CD14-positive monocyte (primary cell): ENCODE measurements at regions not wholly inside any gene's neighbourhood (a gene's known extent, or its start where the extent isn't known, plus 50 kb on each side); places are given as distances from the start of the nearest gene placed in this dataset.

ENCODE experiments used
- DNase-seq, 3 donors: peaks; one replicate each; pipeline ENCODE4 v3.0.0-alpha.2; 2011 to 2022
- H2AFZ ChIP-seq: 2 replicates; pipeline ENCODE4 v1.6.0; 2012; ENCODE audit warnings: mild to moderate bottlenecking, low read depth, low read length, inconsistent platforms; ENCODE audit not compliant: insufficient read depth, poor library complexity, severe bottlenecking
- H3K27ac ChIP-seq, 2 donors: 1 replicate in 1 of 2; 2 replicates in 1 of 2; pipeline ENCODE4 v1.5.1; 2012 to 2013; ENCODE audit warnings: low read length in 2 of 2, control low read depth in 1 of 2, inconsistent platforms in 1 of 2, low read depth in 1 of 2, mild to moderate bottlenecking in 1 of 2
- H3K27me3 ChIP-seq, 2 donors: one replicate each; pipeline versions ENCODE4 v1.6.0 to v1.6.1; 2011 to 2013; ENCODE audit warnings: low read length in 2 of 2; ENCODE audit not compliant: control insufficient read depth in 2 of 2, insufficient read depth in 2 of 2
- H3K36me3 ChIP-seq, 2 donors: replicated peaks in 1 of 2; 1 replicate in 1 of 2; 2 replicates in 1 of 2; pipeline versions ENCODE4 v1.5.1 to v1.6.1; 2012 to 2013; ENCODE audit warnings: low read length in 2 of 2, control low read depth in 1 of 2, inconsistent platforms in 1 of 2, mild to moderate bottlenecking in 1 of 2; ENCODE audit not compliant: insufficient read depth in 2 of 2, control insufficient read depth in 1 of 2
- H3K4me1 ChIP-seq, 2 donors: 1 replicate in 1 of 2; 2 replicates in 1 of 2; pipeline versions ENCODE4 v1.5.1 to v1.6.1; 2012 to 2013; ENCODE audit warnings: low read length in 2 of 2, control low read depth in 1 of 2, inconsistent platforms in 1 of 2, mild to moderate bottlenecking in 1 of 2, moderate library complexity in 1 of 2; ENCODE audit not compliant: insufficient read depth in 2 of 2, control insufficient read depth in 1 of 2
- H3K4me2 ChIP-seq: replicated peaks from 2 replicates; pipeline ENCODE3; 2012; ENCODE audit warnings: low read length, moderate library complexity, mild to moderate bottlenecking; ENCODE audit not compliant: poor library complexity, severe bottlenecking; ENCODE audit errors: extremely low read depth
- H3K4me3 ChIP-seq, 3 experiments: fragments of 200-600 bp in 1 of 3; sonication (generic) in 1 of 3; replicated peaks in 1 of 3; 1 replicate in 2 of 3; 2 replicates in 1 of 3; pipeline ENCODE4 v1.5.1; 2011 to 2013; ENCODE audit warnings: low read length in 3 of 3, mild to moderate bottlenecking in 3 of 3, control low read depth in 2 of 3, low read depth in 2 of 3, inconsistent platforms in 1 of 3, moderate library complexity in 1 of 3
- H3K79me2 ChIP-seq: 2 replicates; pipeline ENCODE4 v1.6.0; 2012; ENCODE audit warnings: mild to moderate bottlenecking, control low read depth, inconsistent platforms, low read length, moderate library complexity; ENCODE audit not compliant: insufficient read depth
- H3K9ac ChIP-seq: 2 replicates; pipeline ENCODE4 v1.6.0; 2017; ENCODE audit warnings: low read length, mild to moderate bottlenecking; ENCODE audit not compliant: insufficient read depth, poor library complexity, severe bottlenecking
- H3K9me3 ChIP-seq, 2 donors: replicated peaks in 1 of 2; 1 replicate in 1 of 2; 2 replicates in 1 of 2; pipeline versions ENCODE4 v1.5.1 to v1.6.1; 2012 to 2013; ENCODE audit warnings: low read length in 2 of 2, control low read depth in 1 of 2; ENCODE audit not compliant: control insufficient read depth in 1 of 2, insufficient read depth in 1 of 2
- H4K20me1 ChIP-seq: 2 replicates; pipeline ENCODE4 v1.6.0; 2012; ENCODE audit warnings: mild to moderate bottlenecking, low read length, control low read depth, moderate library complexity; ENCODE audit not compliant: insufficient read depth
- H3K27ac Mint-ChIP-seq, 7 donors: one replicate each; pipeline ENCODE4 v1.8.0; 2020; ENCODE audit warnings: mild to moderate bottlenecking in 7 of 7, mixed read lengths in 7 of 7, moderate library complexity in 6 of 7, inconsistent platforms in 2 of 7
- H3K27me3 Mint-ChIP-seq, 3 donors: one replicate each; pipeline ENCODE4 v1.8.0; 2021 to 2022; ENCODE audit warnings: low read depth in 3 of 3, mild to moderate bottlenecking in 3 of 3, mixed read lengths in 3 of 3, moderate library complexity in 3 of 3, inconsistent platforms in 1 of 3
- H3K36me3 Mint-ChIP-seq, 2 donors: one replicate each; pipeline ENCODE4 v1.8.0; 2020; ENCODE audit warnings: mixed read lengths in 2 of 2, inconsistent platforms in 1 of 2, mild to moderate bottlenecking in 1 of 2
- H3K4me1 Mint-ChIP-seq: one replicate; pipeline ENCODE4 v1.8.0; 2020; ENCODE audit warnings: mild to moderate bottlenecking, mixed read lengths
- H3K4me3 Mint-ChIP-seq, 2 donors: one replicate each; pipeline ENCODE4 v1.8.0; 2020; ENCODE audit warnings: mild to moderate bottlenecking in 2 of 2, mixed read lengths in 2 of 2, moderate library complexity in 1 of 2
- H3K9me3 Mint-ChIP-seq, 7 donors: one replicate each; pipeline ENCODE4 v1.8.0; 2020 to 2022; ENCODE audit warnings: mixed read lengths in 7 of 7, mild to moderate bottlenecking in 6 of 7, moderate library complexity in 6 of 7, inconsistent platforms in 2 of 7
- WGBS: methylation state at CpG from one replicate; pipeline ENCODE4 v1.1.5; 2013; ENCODE audit warnings: missing lambda C conversion rate; ENCODE audit not compliant: insufficient coverage; 5-methylcytosine and 5-hydroxymethylcytosine counted together
- intact Hi-C, 2 donors: fragments of 100-400 bp; cut with micrococcal nuclease; formaldehyde crosslinking; loops; one replicate each; pipeline versions ENCODE4 v1.15.0 to v1.15.1; 2023
- TF ChIP-seq, protein P1 (sequence below): fragments of 200-600 bp; IDR thresholded peaks from one replicate; pipeline ENCODE4 v1.8.0; 2022; ENCODE audit warnings: antibody characterized with exemption, mild to moderate bottlenecking

DNA sequence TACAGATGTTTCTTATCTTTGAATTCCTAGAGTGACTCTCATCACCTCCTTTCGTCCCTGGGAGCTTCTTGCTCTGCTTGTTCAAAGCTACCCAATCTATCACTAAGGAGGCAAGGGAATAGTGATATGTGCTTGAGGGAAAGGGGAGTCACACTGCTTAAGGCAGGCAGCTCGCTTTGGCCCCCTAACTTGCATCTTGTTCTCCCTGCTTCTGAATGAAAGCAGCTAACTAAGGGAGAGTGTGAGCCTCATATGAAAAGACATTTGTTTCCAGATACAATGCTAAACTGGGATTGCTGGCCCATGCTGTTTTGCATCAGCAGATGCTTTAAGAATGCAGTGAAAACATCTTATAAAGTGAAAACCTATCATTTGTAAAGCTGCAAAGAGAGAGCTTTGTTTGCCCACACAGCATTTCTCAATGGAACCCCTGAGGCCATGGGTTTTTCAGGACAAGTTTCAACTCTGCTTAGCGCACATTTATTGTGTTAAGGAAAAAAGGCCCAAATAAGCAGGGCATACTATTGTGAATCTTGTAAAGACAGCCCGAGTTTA is 367.9 kb upstream of the ADAMTSL1 start:
- Mint-ChIP-seq H3K4me1 (no peaks in the 10 kb centered on the region), H3K9me3 (peaks cover 0 to 5% (median 0%) of the 10 kb centered on the region in 7 donors), H3K4me3 (no peak overlapping the region), H3K36me3 (no peaks in the 10 kb centered on the region), H3K27me3 (peaks cover 0 to 1% (median 0%) of the 10 kb centered on the region in 3 donors), H3K27ac (no peak overlapping the region)
- Histone ChIP-seq H3K9ac (no peak overlapping the region), H3K79me2 (no peaks in the 10 kb centered on the region), H3K27me3 (no peaks in the 10 kb centered on the region), H3K4me2 (no peak overlapping the region), H3K36me3 (no peaks in the 10 kb centered on the region), H3K4me3 (no peak overlapping the region), H3K4me1 (no peaks in the 10 kb centered on the region), H4K20me1 (no peaks in the 10 kb centered on the region), H2AFZ (no peak overlapping the region), H3K27ac (no peak overlapping the region), H3K9me3 (no peaks in the 10 kb centered on the region)
- DNase-seq = no peak
- intact Hi-C loops = no loop called here
- TF ChIP-seq, protein P1, sequence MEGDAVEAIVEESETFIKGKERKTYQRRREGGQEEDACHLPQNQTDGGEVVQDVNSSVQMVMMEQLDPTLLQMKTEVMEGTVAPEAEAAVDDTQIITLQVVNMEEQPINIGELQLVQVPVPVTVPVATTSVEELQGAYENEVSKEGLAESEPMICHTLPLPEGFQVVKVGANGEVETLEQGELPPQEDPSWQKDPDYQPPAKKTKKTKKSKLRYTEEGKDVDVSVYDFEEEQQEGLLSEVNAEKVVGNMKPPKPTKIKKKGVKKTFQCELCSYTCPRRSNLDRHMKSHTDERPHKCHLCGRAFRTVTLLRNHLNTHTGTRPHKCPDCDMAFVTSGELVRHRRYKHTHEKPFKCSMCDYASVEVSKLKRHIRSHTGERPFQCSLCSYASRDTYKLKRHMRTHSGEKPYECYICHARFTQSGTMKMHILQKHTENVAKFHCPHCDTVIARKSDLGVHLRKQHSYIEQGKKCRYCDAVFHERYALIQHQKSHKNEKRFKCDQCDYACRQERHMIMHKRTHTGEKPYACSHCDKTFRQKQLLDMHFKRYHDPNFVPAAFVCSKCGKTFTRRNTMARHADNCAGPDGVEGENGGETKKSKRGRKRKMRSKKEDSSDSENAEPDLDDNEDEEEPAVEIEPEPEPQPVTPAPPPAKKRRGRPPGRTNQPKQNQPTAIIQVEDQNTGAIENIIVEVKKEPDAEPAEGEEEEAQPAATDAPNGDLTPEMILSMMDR = no peak
- no CpG with 5 or more reads among the region's 4 CpGs for whole genome bisulfite sequencing

DNA sequence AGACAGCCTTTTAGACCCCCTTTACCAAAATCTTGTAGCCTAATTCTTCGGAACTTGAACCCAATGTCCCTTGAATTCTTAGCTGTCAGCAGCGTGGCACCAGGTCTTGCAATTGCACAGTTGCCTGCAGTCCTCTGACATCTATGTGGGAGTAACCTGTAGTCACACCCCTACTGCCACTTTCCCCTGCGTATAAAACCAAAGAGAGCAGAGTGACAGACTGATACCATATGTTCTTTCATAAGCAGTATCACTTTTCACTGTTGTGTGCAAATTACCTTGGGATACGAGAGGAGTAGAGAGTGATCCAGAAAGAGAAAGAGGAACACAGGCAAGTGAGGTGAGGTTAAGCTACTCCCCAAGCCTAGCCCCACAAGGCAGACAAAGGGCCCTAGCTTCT is 364.3 kb upstream of the ADAMTSL1 start:
- Histone ChIP-seq H3K27me3 (no peaks in the 10 kb centered on the region), H3K4me1 (no peaks in the 10 kb centered on the region), H3K79me2 (no peaks in the 10 kb centered on the region), H3K4me3 (no peak overlapping the region), H3K36me3 (no peaks in the 10 kb centered on the region), H3K9me3 (no peaks in the 10 kb centered on the region), H3K9ac (no peak overlapping the region), H2AFZ (no peak overlapping the region), H3K27ac (no peak overlapping the region), H3K4me2 (no peak overlapping the region), H4K20me1 (no peaks in the 10 kb centered on the region)
- Mint-ChIP-seq H3K27me3 (no peaks in the 10 kb centered on the region), H3K36me3 (no peaks in the 10 kb centered on the region), H3K4me1 (no peaks in the 10 kb centered on the region), H3K27ac (no peak overlapping the region), H3K9me3 (peaks cover 0 to 3% (median 0%) of the 10 kb centered on the region in 7 donors), H3K4me3 (no peak overlapping the region)
- DNase-seq = no peak
- TF ChIP-seq, protein P1 = no peak
- WGBS = 88% methylated on average over 1 of the region's 4 CpGs
- intact Hi-C loops = no loop called here
